ENCODE measurements at regions not wholly inside any gene's neighbourhood (a gene's known extent, or its start where the extent isn't known, plus 50 kb on each side); places are given as distances from the start of the nearest gene placed in this dataset.

DNA sequence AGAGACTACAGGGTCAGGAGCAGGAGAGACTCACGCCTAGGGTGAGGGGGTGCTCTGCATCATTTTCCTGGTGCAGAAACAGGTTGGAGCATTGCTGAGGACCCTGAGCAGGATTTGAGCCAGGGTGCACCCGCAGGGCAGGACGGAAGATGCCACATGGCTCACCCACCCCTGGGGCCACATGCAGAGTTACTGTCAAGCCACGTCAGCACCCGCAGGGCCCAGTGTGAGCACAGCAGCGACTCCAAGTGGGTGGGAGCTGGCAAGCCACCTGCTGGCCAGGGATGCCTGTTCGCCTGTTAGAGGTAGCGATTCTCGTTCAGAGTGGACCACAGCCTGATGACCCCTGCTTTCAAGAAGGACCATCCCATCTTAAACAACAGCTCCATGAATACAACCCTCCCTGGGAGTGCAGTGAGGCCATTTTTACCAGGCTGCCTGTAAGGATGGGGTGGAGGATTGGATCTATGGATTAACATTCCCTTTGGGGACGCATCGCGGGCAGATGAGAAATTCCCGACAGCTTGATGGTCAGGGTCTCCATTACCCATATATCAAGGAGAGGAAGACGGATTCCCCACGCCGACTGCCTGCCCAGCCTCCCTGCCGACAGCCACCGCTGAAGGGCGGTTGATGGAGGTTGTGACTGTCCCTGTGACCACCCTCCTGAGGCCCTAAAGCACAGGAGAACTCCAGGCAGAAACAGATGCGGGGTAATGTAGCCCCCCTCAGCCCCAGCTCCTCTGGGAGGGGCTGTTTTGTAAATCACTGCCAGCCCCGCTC lies 101.1 kb upstream of the RET start:
- no peak overlapping the region for H3K27ac ChIP-seq (ENCODE audit: low read depth, low read length)
- peaks cover 14% of the 10 kb centered on the region for H3K4me1 ChIP-seq (ENCODE audit: control insufficient read depth, insufficient read depth, low read length)
- no peak for DNase-seq (ENCODE audit: low read depth in 4 of 6, low spot score in 6 of 6)

DNA sequence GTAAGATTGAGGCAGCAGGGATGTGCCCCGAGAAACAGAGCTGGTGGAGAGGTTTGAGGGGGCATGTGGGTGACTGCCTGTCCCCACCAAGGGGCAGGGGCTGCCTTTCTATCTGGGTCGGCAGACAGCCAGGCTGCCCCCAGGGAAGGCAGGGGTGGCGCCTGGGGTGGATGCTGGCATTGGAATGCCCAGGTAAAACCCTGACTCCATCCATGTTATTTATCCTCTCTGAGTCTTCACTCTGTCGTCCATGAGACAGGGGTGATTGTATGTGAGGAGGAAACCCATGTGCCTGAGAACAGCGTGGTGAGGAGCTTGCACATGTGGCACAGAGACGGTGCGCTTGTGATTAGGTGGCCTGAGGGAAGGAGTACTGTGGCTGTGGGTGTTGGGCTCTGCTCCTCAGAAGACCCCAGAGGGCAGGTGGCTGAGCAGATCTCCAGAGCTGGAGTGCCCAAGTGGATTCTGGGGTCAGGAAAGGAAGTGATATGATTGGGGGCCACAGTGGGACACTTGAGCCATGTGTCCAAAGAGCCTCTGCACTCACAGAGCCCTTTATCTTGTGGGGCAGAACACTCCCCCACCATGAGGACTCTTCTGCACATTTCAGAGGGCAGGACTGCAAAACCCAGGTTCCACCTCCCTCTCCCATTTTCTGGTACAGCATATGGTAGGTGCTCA lies 100.4 kb upstream of the RET start:
- DNase-seq (ENCODE audit: low read depth in 4 of 6, low spot score in 6 of 6) = no peak
- peaks cover 14% of the 10 kb centered on the region for H3K4me1 ChIP-seq (ENCODE audit: control insufficient read depth, insufficient read depth, low read length)
- no peaks in the 10 kb centered on the region for H3K9me3 ChIP-seq (ENCODE audit: control insufficient read depth, insufficient read depth, low read length)
- no peaks in the 10 kb centered on the region for H3K27me3 ChIP-seq (ENCODE audit: control insufficient read depth, insufficient read depth, low read length)
- WGBS (ENCODE audit: insufficient coverage) = 93% methylated on average over 4 of the region's 7 CpGs
- H3K27ac ChIP-seq (ENCODE audit: low read depth, low read length) = no peak overlapping the region
- H3K4me3 ChIP-seq (ENCODE audit: low read depth, low read length) = no peak overlapping the region
- H3K36me3 ChIP-seq (ENCODE audit: control insufficient read depth, insufficient read depth, low read length) = no peaks in the 10 kb centered on the region

More for the DNA sequence above, 101.1 kb upstream of the RET start:
- H3K27me3 ChIP-seq (ENCODE audit: control insufficient read depth, insufficient read depth, low read length) = no peaks in the 10 kb centered on the region
- no peak overlapping the region for H3K4me3 ChIP-seq (ENCODE audit: low read depth, low read length)
- no peaks in the 10 kb centered on the region for H3K36me3 ChIP-seq (ENCODE audit: control insufficient read depth, insufficient read depth, low read length)
- H3K9me3 ChIP-seq (ENCODE audit: control insufficient read depth, insufficient read depth, low read length) = no peaks in the 10 kb centered on the region
- WGBS (ENCODE audit: insufficient coverage) = 87% methylated on average over 10 of the region's 21 CpGs

DNA sequence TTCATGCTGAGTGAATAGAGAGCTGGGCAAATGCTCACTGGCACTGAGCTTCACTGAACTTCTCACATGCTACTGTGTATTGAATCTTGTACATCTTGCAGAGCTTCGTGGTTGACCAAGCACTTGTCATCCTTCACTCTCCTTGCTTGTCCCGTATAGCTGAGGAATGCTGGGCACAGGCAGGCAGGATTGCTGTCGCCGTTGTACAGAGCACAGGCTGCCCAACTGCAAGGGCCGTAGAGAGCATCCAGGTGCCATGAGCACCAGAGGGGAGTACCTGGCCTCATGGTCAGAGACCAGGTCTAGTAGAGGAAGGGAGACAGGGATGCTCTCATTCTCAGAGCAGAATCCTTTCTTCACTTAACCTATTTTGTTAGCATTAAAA lies 99.8 kb upstream of the RET start:
- Histone ChIP-seq H3K9me3 (ENCODE audit: control insufficient read depth, insufficient read depth, low read length) (no peaks in the 10 kb centered on the region), H3K27ac (ENCODE audit: low read depth, low read length) (no peak overlapping the region), H3K27me3 (ENCODE audit: control insufficient read depth, insufficient read depth, low read length) (no peaks in the 10 kb centered on the region), H3K36me3 (ENCODE audit: control insufficient read depth, insufficient read depth, low read length) (no peaks in the 10 kb centered on the region), H3K4me3 (ENCODE audit: low read depth, low read length) (no peak overlapping the region), H3K4me1 (ENCODE audit: control insufficient read depth, insufficient read depth, low read length) (peaks cover 14% of the 10 kb centered on the region)
- WGBS (ENCODE audit: insufficient coverage) = 85% methylated on average over 4 of the region's 5 CpGs
- no peak for DNase-seq (ENCODE audit: low read depth in 4 of 6, low spot score in 6 of 6)

DNA sequence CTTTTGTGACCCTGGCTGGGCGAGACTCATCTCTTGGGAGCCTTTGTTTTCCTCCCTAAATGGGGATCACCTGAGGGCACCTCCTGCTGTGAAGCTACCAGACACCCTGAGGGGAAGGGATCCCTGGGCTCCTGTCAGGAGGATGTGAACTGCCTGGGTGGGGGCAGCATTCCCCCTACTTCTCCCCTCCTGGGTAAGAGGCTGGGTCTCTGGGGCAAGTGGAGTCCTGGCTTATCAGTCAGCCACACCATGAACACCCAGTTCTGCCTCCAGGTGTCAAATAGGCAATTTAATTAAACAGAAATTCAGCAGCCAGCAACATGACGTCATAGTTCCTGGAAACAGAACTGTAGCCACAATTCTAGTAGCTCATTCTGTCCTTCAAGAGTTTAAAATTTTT lies 97.7 kb upstream of the RET start:
- H3K9me3 ChIP-seq (ENCODE audit: control insufficient read depth, insufficient read depth, low read length) = no peaks in the 10 kb centered on the region
- no peaks in the 10 kb centered on the region for H3K27me3 ChIP-seq (ENCODE audit: control insufficient read depth, insufficient read depth, low read length)
- peaks cover 14% of the 10 kb centered on the region for H3K4me1 ChIP-seq (ENCODE audit: control insufficient read depth, insufficient read depth, low read length)
- 39% methylated on average over 2 of the region's 2 CpGs for WGBS (ENCODE audit: insufficient coverage)
- no peak overlapping the region for H3K4me3 ChIP-seq (ENCODE audit: low read depth, low read length)
- H3K27ac ChIP-seq (ENCODE audit: low read depth, low read length) = no peak overlapping the region
- no peaks in the 10 kb centered on the region for H3K36me3 ChIP-seq (ENCODE audit: control insufficient read depth, insufficient read depth, low read length)
- no peak for DNase-seq (ENCODE audit: low read depth in 4 of 6, low spot score in 6 of 6)

DNA sequence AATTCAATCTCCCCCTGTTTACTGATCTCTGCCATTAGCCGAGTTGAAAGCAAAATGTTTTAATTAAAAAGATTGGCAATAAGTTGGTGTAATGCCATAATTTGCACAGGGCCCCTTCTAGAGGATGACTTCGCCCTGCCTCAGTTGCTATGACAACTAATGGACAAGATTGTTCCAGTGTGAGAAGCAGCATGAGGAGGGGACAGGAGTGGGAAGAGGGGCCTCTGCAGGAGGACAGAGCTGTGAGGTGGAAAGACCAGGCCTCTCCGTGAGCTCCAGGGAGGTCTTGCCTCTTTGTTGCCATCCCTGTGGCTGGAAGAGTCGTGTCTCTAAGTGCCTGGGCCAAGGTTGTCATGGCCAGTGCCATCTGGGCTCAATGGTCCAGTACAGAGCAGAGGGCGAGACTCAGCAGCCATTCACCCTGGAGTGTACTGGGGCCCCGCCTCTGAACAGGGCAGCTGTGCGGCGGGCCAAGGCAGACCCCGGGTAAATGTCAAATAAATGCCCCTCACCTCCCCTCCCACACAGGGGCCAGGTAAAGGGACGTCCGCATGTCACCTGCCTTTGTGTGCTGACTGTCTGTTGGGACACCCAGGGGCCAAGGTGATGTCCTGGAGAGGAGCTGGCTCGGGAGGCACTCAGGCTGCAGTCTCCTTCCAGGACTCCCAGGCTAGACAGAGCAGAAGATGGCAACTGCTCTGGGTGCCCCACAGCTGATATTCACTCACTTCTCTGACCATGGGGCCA lies 97.0 kb upstream of the RET start:
- H3K36me3 ChIP-seq (ENCODE audit: control insufficient read depth, insufficient read depth, low read length) = no peaks in the 10 kb centered on the region
- DNase-seq (ENCODE audit: low read depth in 4 of 6, low spot score in 6 of 6) = peak in 5 of 6 donors; percentile 7 to 88 (median 15)
- WGBS (ENCODE audit: insufficient coverage) = 52% methylated on average over 8 of the region's 12 CpGs
- peaks cover 14% of the 10 kb centered on the region for H3K4me1 ChIP-seq (ENCODE audit: control insufficient read depth, insufficient read depth, low read length)
- H3K27ac ChIP-seq (ENCODE audit: low read depth, low read length) = no peak overlapping the region
- no peaks in the 10 kb centered on the region for H3K27me3 ChIP-seq (ENCODE audit: control insufficient read depth, insufficient read depth, low read length)
- no peak overlapping the region for H3K4me3 ChIP-seq (ENCODE audit: low read depth, low read length)
- no peaks in the 10 kb centered on the region for H3K9me3 ChIP-seq (ENCODE audit: control insufficient read depth, insufficient read depth, low read length)

DNA sequence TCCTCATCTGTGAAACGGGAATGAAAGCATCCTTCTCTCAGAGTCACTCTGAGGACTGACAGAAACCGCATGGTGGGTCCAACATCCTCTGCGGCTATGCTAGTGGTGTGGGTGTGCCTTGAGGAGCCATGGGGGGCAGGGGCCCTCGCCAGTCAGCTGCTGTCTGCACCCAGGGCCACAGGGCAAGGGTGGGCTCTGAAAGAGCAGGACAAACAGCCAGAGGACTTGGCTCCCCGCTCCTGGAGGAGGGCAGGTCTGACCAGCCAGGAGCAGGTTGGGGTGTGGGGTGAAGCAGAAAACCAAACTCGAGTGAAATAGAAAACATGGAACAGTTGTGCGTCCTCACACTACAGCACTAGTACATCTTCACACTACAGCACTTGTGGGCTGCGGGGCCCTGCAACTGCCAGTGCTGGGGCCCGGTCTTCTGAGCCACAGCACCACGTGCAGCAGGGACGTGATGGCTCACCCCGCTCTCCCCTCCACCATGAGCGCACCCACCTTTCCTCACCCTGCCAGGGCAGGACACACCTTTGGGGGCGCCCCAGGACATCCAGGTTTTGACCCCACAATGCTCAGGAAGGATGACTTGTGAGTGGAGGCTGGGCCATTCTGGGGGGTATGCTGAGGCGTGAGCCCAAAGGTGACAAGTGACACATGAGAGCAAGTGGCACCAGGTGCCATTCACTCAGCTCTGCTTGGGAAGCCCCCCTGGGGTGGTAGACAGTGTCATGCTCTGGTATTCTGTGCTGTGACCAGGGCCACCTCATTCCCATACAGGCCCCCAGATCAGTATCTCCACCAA lies 96.1 kb upstream of the RET start:
- no peaks in the 10 kb centered on the region for H3K27me3 ChIP-seq (ENCODE audit: control insufficient read depth, insufficient read depth, low read length)
- 98% methylated on average over 11 of the region's 15 CpGs for WGBS (ENCODE audit: insufficient coverage)
- H3K36me3 ChIP-seq (ENCODE audit: control insufficient read depth, insufficient read depth, low read length) = no peaks in the 10 kb centered on the region
- H3K4me1 ChIP-seq (ENCODE audit: control insufficient read depth, insufficient read depth, low read length) = peaks cover 14% of the 10 kb centered on the region
- no peaks in the 10 kb centered on the region for H3K9me3 ChIP-seq (ENCODE audit: control insufficient read depth, insufficient read depth, low read length)
- no peak for DNase-seq (ENCODE audit: low read depth in 4 of 6, low spot score in 6 of 6)
- no peak overlapping the region for H3K4me3 ChIP-seq (ENCODE audit: low read depth, low read length)
- no peak overlapping the region for H3K27ac ChIP-seq (ENCODE audit: low read depth, low read length)

DNA sequence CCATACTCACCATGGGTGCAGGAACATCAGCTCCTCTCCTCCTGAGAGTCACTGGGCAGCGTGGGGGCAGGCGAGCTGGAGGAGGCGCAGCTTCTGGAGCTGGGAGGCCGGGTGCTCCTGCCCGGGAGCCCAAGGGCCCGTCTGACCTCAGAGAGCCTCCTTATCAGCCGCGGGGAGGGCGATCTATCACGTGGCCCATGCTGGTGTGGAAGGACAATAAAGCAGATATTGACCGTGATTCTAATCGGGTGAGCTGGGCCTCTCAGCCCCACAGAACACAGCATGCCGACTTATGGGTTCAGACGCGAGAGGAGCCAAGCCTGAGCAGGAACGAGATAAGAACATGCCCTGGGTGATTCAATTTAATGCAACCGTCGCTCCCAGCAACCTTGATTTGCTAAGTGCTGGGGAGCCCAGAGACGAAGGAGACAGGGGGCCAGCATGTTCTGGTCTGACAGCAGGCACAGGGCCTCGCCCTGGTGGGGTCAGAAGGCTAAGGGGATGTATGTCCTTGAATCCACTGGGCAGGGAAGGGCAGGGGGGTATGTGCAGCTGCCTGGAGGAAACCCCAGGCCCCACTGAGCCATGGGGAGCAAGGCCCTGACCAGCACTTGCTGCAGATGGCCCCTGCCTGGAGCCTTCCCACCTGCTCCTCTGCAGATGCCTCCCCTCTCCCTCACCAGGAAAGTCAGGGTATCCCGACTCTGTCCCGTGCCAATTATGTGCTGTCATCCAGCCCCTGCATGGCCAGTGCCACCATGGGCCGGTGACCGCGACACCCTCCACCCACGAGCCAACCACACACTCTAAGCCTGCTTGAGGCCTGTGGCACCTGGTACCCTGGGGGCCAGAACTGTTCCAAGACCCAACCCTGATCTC lies 95.3 kb upstream of the RET start:
- DNase-seq (ENCODE audit: low read depth in 4 of 6, low spot score in 6 of 6) = no peak
- Histone ChIP-seq H3K27me3 (ENCODE audit: control insufficient read depth, insufficient read depth, low read length) (no peaks in the 10 kb centered on the region), H3K27ac (ENCODE audit: low read depth, low read length) (no peak overlapping the region), H3K4me3 (ENCODE audit: low read depth, low read length) (no peak overlapping the region), H3K4me1 (ENCODE audit: control insufficient read depth, insufficient read depth, low read length) (peaks cover 14% of the 10 kb centered on the region), H3K9me3 (ENCODE audit: control insufficient read depth, insufficient read depth, low read length) (no peaks in the 10 kb centered on the region), H3K36me3 (ENCODE audit: control insufficient read depth, insufficient read depth, low read length) (no peaks in the 10 kb centered on the region)
- WGBS (ENCODE audit: insufficient coverage) = 86% methylated on average over 26 of the region's 26 CpGs

DNA sequence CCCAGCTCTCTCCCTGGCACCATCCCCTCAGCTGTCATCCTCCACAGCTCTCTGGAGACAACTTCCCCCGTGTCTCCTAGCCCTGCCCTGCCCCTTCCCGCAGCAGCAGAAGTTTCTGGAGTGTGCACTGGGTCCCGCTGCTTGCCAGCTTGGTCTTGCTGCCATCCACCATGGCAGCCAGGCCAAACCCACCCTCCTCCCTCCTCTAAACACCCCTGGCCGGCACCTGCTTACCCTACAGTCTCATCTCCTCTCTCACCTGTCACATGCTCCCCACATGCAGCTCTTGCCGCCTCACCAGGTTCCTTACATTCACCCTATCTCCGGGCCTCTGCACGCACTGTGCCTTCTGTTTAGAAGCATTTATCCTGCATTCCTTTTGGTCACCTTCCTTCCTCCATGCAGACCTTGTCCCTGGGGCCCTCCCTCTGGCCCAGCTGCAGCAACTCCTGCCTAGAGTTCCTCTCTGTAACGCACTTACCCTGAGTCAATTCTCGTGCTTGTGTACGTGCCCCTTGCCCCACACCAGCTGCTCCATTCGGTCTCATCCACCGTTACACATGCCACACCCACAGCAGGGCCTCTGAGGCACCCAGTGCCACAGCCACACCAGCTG lies 93.9 kb upstream of the RET start:
- H3K4me3 ChIP-seq (ENCODE audit: low read depth, low read length) = no peak overlapping the region
- H3K4me1 ChIP-seq (ENCODE audit: control insufficient read depth, insufficient read depth, low read length) = peaks cover 16% of the 10 kb centered on the region
- H3K27me3 ChIP-seq (ENCODE audit: control insufficient read depth, insufficient read depth, low read length) = no peaks in the 10 kb centered on the region
- 83% methylated on average over 12 of the region's 12 CpGs for WGBS (ENCODE audit: insufficient coverage)
- no peaks in the 10 kb centered on the region for H3K9me3 ChIP-seq (ENCODE audit: control insufficient read depth, insufficient read depth, low read length)
- H3K36me3 ChIP-seq (ENCODE audit: control insufficient read depth, insufficient read depth, low read length) = no peaks in the 10 kb centered on the region
- no peak overlapping the region for H3K27ac ChIP-seq (ENCODE audit: low read depth, low read length)
- no peak for DNase-seq (ENCODE audit: low read depth in 4 of 6, low spot score in 6 of 6)

Measured in spinal cord (tissue), 9 donors.